OCI-LY7 (cell line): ENCODE measurements at regions not wholly inside any gene's neighbourhood (a gene's known extent, or its start where the extent isn't known, plus 50 kb on each side); places are given as distances from the start of the nearest gene placed in this dataset.

Experiments used
- CTCF ChIP-seq: fragments of 200-600 bp; sonication (generic); conservative IDR thresholded peaks from 2 replicates; pipeline ENCODE4 v1.5.1; 2014; ENCODE audit warnings: mild to moderate bottlenecking, antibody characterized with exemption, low read length, moderate library complexity, mixed read lengths
- EZH2phosphoT487 ChIP-seq: fragments of 200-600 bp; sonication (generic); IDR thresholded peaks from 2 replicates; pipeline ENCODE4 v1.6.1; 2018; ENCODE audit warnings: low read depth, borderline replicate concordance, mild to moderate bottlenecking, mixed run types, antibody characterized with exemption, low read length, moderate library complexity, mixed read lengths

- no peak for TF ChIP-seq CTCF
- TF ChIP-seq EZH2phosphoT487: no peak
These were observed 558.4 kb downstream of the CCER1 start for GRCh38 chr12:90396556-90396955.
